Liver (tissue), 3 donors: ENCODE measurements at regions not wholly inside any gene's neighbourhood (a gene's known extent, or its start where the extent isn't known, plus 50 kb on each side); places are given as distances from the start of the nearest gene placed in this dataset.

Experiments
- ATF3 ChIP-seq: IDR thresholded peaks from 2 replicates; pipeline ENCODE4 v1.6.1; 2016; ENCODE audit warnings: antibody characterized with exemption
- CTCF ChIP-seq: fragments of 150-350 bp; IDR thresholded peaks from 2 replicates; pipeline ENCODE4 v1.5.1; 2017; ENCODE audit warnings: improper control_type of control experiment, low read depth, low read length; ENCODE audit not compliant: missing input control
- JUND ChIP-seq, 2 donors: IDR thresholded peaks; 2 replicates each; pipeline ENCODE4 v1.6.1; 2016; ENCODE audit warnings: antibody characterized with exemption in 2 of 2
- MAX ChIP-seq: IDR thresholded peaks from 2 replicates; pipeline ENCODE4 v1.6.1; 2016; ENCODE audit warnings: antibody characterized with exemption
- RAD21 ChIP-seq, 2 donors: IDR thresholded peaks; 2 replicates each; pipeline ENCODE4 v1.6.1; 2016; ENCODE audit warnings: antibody characterized with exemption in 2 of 2, mild to moderate bottlenecking in 2 of 2
- REST ChIP-seq: IDR thresholded peaks from 2 replicates; pipeline ENCODE4 v1.6.1; 2016; ENCODE audit warnings: antibody characterized with exemption, mild to moderate bottlenecking
- SP1 ChIP-seq: IDR thresholded peaks from 2 replicates; pipeline ENCODE4 v1.6.1; 2018; ENCODE audit warnings: antibody characterized with exemption, mild to moderate bottlenecking
- ZBTB33 ChIP-seq: IDR thresholded peaks from 2 replicates; pipeline ENCODE4 v1.6.1; 2016; ENCODE audit warnings: antibody characterized with exemption
- donor health status: healthy.
- donor health status: healthy.

GRCh38 chr3:168747697-168748096, 652.0 kb upstream of the GOLIM4 start:
- no peak for TF ChIP-seq CTCF
- TF ChIP-seq SP1: no peak
- no peak for TF ChIP-seq MAX
- TF ChIP-seq RAD21 (IDR thresholded peaks at IDR 0.05): no peak
- no peak for TF ChIP-seq ZBTB33
- no peak for TF ChIP-seq ATF3
- no peak for TF ChIP-seq JUND (IDR thresholded peaks at IDR 0.05)
- TF ChIP-seq REST: no peak
